GM19438 (cell line): ENCODE measurements at regions not wholly inside any gene's neighbourhood (a gene's known extent, or its start where the extent isn't known, plus 50 kb on each side); places are given as distances from the start of the nearest gene placed in this dataset.

Experiments
- ATAC-seq: cut with Tn5 transposase; IDR thresholded peaks from one replicate; pipeline ENCODE4 v1.9.1; 2021; ENCODE audit warnings: low read depth; ENCODE audit not compliant: unreplicated experiment

DNA sequence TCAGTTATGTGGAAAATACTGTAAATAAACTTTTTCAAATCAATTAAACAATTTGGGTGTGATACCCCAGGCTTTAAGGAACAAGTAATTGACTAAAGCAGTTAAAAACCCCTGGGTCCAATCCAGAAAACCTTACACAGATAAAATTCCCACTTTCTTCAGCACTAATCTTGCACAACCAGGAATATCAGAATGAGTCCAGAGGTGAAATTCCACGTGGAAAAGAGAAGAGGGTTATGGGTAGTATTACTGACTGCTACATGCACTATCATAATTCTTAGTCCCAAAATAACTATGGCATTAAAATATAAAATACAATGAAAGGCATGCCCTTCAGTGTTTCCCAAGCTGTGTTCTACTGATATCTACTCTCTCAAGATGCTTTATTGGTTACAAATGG, 135.7 kb upstream of the STEAP4 start:
- ATAC-seq = no peak

DNA sequence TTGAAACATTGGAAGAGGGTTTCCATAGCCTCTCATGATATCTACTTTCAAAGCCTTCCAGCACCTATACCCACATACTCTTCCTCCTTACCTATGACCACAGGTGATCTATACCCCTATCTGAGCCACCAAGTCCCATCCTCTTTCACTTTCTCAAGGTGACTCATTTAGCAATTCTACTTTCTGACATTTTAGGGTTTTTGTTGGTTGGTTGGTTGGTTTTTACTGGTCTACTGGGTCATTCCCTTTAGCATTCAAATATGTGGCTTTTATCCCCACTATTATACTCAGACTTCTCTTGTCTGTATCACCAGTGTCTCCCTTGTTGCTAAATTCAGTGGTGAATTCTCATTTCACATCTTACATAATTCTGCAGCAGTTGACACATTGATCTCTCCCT, 130.4 kb upstream of the STEAP4 start:
- ATAC-seq = no peak

DNA sequence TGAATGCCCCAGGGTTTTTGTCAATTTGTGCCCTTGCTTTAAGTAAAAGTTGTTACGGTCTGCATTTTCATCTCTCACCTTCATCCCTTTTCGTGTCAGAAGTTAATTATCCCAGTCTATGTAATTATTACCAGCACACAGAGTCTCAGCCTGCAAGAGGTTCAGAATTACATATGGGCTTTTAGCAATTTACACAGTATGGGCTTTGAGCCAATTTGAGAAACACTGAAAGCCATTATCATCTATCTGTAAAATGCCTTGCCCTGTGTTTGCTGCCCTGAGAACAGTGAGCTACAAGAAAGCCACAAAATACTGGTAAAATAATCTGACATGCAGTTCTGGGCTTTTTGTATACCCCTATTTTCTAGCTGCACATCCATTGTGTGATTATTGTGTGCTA, 125.6 kb upstream of the STEAP4 start:
- ATAC-seq = no peak

DNA sequence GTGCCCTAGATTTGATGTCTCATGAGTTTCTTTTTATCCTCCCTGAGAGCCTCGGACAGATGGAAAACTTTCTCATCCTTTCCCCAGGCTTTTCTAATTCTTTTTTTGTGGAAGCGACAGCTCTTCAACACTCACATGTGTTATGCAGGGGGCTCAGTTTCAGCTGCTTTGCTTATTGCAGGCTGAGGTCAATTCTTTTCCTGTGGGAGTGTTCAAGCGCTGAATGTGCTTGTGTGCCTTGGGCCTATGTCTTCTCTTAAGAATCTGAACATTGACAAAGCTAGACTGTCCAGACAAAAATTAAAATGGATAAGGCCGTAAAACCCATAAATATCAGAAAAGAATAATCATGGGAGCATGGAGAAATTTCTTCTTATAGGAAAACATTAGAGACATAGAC, 125.2 kb upstream of the STEAP4 start:
- ATAC-seq = no peak

DNA sequence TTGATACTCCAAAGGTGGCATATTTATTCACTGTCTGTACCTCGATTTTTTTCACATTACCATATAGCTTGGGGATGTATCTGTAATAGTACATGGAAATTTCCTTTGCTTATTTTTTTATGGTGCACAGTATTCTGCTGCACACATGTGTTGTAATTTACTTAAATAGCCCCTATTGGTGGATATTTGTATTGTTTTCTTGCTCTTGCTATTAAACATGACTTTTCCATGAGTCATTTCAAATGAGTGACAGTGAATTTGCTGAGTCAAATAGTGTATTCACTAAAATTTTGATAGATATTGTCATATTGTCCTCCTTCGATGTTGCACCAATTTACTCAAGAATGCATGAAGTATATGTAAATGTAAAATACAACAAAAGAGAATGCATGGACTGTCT, 122.7 kb upstream of the STEAP4 start:
- ATAC-seq = no peak

DNA sequence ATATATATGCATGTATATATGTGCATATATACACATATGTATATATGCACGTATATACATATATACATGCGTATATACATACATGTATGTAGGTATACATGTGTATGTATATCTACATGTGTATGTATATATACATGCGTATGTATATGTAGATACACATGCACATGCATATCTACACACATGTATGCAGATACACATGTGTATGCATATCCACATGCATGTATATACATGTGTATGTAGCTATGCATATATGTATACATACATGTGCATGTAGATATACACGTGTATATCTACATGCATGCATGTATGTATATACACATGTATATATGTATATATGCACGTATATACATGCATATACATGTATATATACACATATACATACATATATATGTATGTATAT, 95.8 kb upstream of the STEAP4 start:
- no peak for ATAC-seq

DNA sequence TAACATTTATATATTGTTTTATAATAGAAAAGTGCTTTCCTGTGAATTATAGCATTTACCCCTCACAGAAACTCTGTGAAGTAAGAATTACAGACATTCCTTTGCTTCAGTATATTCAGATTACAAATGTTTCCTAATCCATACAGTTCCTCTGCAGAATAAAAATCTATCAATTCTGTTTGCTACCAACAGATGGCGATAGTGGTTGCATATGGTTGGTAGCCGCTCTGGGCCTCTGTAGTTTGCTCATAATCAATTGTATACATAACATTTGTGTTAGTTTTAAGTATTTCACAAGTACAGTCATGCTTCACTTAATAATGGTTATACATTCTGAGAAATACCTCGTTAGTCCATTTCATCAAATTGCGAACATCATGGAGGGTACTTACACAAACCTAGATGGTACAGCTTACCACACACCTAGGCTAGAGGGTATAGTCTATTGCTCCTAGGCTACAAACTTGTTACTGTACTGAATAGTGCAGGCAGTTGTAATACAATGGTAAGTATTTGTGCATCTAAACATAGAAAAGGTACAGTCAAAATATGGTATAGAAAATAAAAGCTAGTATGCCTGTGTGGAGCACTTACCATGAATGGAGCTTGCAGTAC, 94.4 kb upstream of the STEAP4 start:
- peak; percentile 68 for ATAC-seq

DNA sequence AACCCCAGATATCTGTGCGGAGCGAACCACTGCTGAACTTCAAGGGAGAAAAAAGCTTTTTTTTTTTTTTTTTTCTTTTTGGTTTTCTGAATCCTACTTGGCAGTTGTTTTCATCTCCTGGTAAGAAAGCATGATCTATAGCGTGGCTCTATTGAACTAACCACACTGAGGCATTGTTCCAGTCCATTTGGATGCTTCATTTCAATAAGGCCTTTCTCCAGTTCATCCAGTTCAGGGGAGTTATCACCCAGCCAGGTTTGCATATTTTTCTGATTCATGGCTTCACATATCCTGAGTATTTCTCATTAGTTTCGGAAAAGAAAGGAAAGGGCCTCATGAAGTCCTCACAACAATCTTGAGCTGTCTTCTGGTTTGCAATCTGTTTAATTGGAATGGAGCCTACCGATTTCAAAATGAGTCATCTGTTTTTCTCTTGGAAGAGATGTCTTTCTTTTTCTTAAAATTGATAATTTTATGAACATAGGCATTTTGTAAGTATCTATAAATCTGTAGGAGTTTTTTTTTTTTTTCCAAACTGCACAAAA, 93.1 kb upstream of the STEAP4 start:
- ATAC-seq = no peak

DNA sequence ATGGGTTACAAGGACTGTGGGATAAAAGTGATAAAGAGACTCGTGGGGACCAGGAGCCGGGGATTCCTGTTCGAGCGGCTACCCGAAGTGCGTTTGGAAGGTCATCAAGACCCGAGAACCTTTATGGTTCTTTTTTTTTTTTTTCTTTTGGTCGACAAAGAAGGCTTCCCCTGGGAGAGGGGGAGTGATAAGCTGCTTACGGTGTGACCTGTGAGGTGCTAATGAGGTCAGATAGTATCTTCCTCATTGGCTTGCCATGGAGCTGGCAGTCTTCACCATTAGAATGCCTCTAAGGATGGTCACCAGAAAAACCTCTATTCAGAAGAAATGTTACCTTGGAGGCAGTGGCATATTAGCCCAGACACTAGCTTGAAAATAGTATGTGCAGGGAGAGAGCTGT, 92.3 kb upstream of the STEAP4 start:
- ATAC-seq = no peak

DNA sequence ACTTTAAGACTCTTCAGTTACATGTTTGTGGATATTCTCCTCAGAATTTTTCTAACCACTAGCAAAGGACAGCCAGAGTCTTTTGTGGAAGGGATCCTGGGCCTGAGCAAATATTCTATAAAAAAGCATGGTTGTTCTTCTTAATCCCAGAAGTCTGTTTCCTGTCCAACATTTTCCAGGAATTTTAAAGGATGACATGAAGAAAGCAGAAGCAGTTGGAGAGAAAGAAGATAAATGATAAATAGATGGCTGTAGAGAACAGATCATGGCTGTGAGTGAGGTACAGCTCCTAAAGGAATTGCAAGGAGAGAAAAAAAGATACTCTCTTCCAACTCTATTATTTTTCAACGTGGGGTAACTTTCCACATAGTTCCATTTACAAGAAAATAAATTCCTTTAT, 91.8 kb upstream of the STEAP4 start:
- ATAC-seq = no peak

DNA sequence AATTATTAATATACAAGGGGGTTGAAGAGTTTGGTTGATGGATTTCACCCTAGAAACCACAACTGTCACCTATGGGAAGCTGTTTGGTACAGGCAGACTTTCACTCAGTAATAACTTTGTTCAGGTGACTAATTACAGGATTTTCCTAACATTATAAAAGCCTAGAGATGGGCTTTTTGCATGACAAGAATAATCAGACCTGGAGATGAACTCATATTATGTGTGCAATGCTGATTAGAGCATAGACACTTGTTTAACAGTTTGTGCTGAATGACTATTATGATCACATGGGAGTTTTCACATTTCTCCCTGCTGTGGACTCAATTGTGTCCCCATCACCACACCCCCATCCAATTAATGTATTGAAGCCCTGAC, 90.2 kb upstream of the STEAP4 start:
- ATAC-seq = peak; percentile 19

DNA sequence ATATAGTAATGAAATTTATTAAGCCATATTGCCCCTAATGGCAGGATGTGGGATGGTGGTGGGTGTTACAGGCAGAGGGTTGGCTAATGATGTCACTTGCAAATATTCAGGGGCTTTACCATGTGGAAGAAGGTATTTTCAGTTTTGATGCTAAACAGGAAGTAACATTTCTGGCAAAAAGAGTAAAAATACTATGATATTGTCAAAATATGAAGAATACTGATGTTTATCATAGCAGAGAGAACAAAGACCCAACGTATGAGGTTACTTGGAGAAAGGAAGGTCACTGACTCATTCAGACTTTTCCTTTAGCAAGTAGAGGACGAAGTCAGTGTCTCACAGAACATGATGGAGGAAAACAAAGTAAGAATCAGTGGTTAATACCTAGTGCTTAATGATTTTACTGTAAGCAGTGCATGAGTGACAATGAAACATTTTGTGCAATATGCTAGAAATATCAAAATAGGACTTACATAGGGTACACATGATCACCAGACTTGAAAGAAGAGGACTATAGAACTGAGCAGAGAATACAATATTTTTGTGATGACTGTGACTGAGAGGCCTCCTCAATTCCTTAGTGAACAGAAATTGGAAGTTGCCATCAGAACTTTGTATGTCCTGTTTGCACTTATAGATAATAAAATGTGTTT, 89.7 kb upstream of the STEAP4 start:
- ATAC-seq = peak; percentile 66

DNA sequence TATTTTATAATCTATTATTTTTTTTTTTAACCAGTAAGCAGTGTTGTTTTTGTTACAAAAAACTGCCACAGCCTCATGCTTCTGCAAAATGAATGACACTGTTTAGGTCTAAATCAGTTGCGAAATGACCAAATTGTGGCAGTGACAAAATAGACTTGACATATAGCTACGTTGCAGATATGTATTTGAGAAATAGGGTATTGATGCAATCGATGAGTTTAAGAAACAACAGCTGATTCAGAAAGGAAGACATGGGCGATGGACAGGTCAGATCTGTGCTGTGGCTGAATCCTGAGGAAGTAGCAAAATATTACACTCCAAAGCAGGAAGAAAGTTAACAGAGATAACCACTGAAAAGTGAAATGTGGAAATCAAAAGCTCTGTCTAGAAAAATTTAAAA, 89.0 kb upstream of the STEAP4 start:
- ATAC-seq = no peak

DNA sequence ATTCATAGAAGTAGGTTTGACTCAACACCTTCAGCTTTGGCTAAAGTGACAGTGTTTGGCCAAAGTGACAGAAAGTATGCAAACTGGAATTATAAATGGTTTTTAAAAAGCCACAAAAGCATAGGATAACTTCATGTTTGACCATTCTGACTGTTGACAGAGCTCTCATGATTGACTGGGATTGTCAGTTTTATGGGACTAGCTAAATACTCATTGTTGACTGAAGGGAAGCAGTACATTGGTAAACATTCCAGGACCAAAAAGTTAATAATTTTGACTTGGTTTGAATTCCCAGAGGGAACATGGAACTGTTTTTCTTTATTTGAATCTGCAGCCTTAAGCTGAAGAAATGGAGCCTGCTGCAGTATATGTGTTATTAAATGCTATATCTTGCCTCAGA, 84.6 kb upstream of the STEAP4 start:
- no peak for ATAC-seq

DNA sequence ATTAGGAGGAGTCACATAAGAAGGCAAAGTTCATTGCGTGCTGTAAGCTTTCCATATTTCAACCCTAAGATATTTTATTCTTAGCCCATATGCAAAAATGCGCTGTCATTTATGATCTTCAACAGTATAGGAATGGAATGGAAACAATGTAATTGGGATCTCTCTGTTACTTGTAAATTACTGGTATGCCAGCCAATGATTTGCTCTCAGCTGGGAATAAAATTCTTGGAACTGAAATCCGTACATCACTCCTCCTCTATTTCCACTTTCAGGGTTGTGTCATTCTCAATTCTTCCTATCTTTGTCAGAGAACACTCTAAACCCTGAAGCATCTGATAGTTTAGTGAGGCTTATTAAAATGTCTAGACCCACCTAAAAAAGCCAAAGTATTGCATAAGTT, 80.7 kb upstream of the STEAP4 start:
- no peak for ATAC-seq

DNA sequence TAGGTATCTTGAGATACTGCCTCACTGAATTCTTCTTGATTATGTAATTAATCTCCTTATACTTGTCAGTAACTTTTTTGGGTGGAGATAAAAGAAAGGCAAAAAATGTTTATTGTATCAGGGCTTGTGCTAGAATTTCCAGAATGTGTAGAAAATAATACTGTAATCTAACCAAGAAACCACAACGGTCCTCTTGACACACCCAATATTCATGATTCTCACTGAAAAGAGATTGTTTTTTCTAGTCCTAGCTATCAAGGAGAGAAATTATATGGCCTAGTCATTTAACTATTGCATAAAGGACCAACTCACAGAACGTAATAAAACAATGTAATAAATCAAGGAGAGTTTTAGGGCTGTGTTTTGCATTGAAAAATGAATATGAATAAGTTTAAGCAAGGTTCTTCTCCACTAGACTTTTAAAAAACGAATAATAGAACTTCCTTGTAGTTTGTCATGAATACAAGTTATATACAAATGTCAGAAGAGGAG, 80.0 kb upstream of the STEAP4 start:
- ATAC-seq = no peak

DNA sequence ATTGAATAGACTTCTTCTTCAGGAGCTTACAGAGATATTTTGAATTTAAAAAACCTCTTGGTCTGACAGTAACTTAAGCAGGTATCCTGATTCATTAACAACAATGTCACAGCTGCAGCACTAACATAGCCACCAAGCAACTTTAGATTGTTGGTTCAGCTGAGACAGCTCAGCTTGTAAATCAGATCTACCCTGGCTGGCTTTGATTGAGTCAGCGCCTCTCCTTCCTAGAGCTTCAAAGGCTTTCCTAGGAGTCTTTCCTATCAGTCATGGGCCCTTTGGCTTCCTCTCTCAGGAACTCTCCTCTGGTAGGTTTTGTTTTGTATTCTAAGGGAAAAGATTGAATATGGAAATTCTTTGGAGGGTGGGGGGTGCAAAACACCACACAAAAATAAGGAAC, 70.7 kb upstream of the STEAP4 start:
- no peak for ATAC-seq

DNA sequence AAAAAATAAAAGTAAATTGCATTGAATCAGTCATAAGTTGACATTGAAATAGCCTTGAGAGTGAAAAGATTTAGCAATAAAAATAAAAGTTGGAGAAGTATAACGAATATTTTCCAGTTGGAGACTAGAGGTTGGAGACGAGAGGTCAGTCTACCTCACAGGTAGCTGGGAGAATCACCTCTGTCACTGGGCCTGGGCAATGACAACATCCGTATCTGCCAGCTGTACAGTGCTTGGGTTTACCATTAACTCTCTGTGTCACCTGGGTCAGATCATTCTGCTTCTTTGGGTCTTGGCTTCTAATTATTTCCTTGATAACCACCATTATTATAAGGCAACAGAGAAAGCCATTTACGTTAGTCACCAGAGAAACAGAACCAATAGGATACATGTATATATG, 62.0 kb upstream of the STEAP4 start:
- no peak for ATAC-seq

DNA sequence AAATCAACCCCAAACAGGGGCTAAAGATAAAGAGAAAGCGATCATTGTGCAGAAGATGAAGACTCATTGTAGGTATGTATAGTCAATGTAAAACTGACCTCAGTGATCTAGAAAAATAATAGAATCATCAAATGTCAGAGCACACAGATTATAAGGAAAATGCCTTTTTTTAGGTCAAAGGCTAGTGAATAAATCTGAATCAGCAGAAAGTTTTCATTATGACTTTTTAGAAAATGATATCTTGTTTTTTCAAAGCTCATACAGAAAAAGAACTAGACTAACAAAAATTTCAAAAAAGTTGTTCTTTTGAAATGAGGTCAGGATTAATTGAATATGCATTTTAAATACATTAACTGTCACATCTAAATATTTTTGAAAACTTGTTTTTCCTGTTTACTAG, 60.2 kb upstream of the STEAP4 start:
- ATAC-seq = no peak

DNA sequence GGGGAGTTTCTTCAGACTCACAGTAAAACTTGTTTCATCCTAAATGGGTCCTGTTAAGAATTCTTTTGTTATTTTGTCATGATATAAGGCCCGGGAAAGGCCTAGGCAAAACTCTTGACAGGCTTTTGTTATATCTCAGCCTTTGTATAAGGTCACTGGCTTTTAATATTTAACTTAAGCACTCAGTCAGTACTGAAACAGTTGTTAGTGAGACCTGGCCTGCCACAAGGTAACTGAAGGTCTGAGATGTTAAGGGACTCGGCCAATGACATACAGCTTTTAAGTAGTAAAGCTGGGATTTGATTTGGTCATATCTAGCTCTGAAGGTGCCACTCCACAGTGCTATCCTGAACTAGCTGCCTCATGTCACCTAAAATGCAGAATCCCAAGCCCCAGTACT, 57.2 kb upstream of the STEAP4 start:
- ATAC-seq = no peak

DNA sequence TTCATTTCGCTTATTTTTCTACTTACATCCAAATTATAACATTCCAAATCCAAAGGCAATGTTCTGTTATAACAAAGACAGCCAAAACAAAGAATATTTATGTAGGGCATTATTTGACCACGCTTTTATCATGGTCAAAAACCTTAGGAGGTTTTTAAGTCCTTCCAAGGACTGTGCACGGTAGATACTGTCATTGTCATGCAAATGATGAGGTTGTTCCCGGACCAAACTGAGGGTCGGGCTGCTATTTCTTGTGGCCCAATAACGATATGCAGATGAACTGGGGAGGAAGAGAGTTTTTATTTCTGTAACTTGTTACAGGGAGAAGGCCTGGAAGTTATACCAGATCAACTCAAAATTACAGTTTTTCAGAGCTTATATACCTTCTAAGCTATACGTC, 56.6 kb upstream of the STEAP4 start:
- no peak for ATAC-seq

DNA sequence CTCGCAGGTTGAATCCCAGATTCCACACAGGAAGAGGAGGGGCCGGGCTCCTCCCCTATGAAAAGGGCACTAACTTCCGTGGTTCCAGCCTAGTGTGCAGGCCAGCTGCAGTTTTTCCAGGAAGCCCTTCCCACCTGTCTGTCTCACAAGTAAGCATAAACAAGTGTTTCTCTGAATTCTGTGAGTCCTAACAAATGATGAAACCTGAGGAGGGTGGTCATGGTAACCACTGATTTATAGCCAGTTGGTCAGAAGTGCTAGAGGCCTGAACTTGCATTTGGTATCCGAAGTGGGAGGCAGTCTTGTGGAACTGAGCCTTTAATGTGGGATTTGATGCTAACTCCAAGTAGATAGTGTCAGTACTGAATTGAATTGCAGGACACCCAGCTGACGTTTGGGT, 54.7 kb upstream of the STEAP4 start:
- no peak for ATAC-seq
